Kidney epithelial cell (primary cell): ENCODE measurements at regions not wholly inside any gene's neighbourhood (a gene's known extent, or its start where the extent isn't known, plus 50 kb on each side); places are given as distances from the start of the nearest gene placed in this dataset.

Source experiments
- DNase-seq: peaks from one replicate; pipeline ENCODE4 v3.0.0-alpha.2; 2010; ENCODE audit warnings: low read depth
- H3K27me3 ChIP-seq: 2 replicates; pipeline ENCODE4 v1.6.0; 2011; ENCODE audit warnings: low read length; ENCODE audit not compliant: control insufficient read depth, insufficient read depth
- H3K36me3 ChIP-seq: 2 replicates; pipeline ENCODE4 v1.5.1; 2011; ENCODE audit warnings: low read length; ENCODE audit not compliant: control insufficient read depth, insufficient read depth
- H3K4me3 ChIP-seq: 2 replicates; pipeline ENCODE4 v1.5.1; 2011; ENCODE audit warnings: low read depth, mild to moderate bottlenecking, control low read depth, low read length
- CTCF ChIP-seq: IDR thresholded peaks from 2 replicates; pipeline ENCODE4 v1.5.1; 2011; ENCODE audit warnings: mild to moderate bottlenecking, moderate library complexity, low read length, control low read depth, inconsistent platforms; ENCODE audit not compliant: insufficient read depth, poor library complexity, severe bottlenecking

- TF ChIP-seq CTCF = no peak
- Histone ChIP-seq H3K27me3 (no peaks in the 10 kb centered on the region), H3K4me3 (no peak overlapping the region), H3K36me3 (no peaks in the 10 kb centered on the region)
- no peak for DNase-seq
Measured at GRCh38 chr2:237177052-237177451, 91.4 kb downstream of the COPS8 start.

- Histone ChIP-seq H3K27me3 (no peaks in the 10 kb centered on the region), H3K36me3 (no peaks in the 10 kb centered on the region), H3K4me3 (no peak overlapping the region)
- TF ChIP-seq CTCF = no peak
- no peak for DNase-seq
Measured at GRCh38 chr2:237177986-237178385, 92.3 kb downstream of the COPS8 start.

DNA sequence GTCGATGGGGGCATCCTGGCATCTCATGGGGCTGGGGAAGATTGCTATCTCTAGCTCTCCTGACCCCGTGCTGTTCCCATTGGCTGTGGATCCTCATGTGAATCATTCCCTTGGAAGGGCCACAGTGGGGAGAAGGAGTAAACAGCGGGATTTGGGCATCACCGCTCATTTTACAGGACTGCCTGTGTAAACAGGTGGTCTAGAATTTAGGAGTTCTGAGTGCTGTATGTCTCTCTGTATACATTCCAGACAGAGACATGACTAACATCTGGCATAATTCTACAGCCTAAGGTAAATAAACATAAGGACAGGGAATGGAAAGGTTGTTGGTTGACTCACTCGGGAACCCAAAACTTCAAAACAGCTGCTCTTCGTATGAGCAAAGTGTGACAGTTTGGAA lies 92.7 kb downstream of the COPS8 start:
- Histone ChIP-seq H3K36me3 (no peaks in the 10 kb centered on the region), H3K27me3 (no peaks in the 10 kb centered on the region), H3K4me3 (no peak overlapping the region)
- TF ChIP-seq CTCF = no peak
- DNase-seq = no peak

GRCh38 chr2:237179161-237179560 lies 93.5 kb downstream of the COPS8 start:
- no peak for TF ChIP-seq CTCF
- Histone ChIP-seq H3K4me3 (no peak overlapping the region), H3K36me3 (no peaks in the 10 kb centered on the region), H3K27me3 (no peaks in the 10 kb centered on the region)
- DNase-seq = no peak

GRCh38 chr2:237180187-237180586 lies 94.5 kb downstream of the COPS8 start:
- H3K36me3 ChIP-seq = no peaks in the 10 kb centered on the region
- no peak for TF ChIP-seq CTCF
- no peaks in the 10 kb centered on the region for H3K27me3 ChIP-seq
- DNase-seq = no peak
- no peak overlapping the region for H3K4me3 ChIP-seq

GRCh38 chr2:237180987-237181386 lies 95.3 kb downstream of the COPS8 start:
- no peak for DNase-seq
- Histone ChIP-seq H3K27me3 (no peaks in the 10 kb centered on the region), H3K36me3 (no peaks in the 10 kb centered on the region), H3K4me3 (no peak overlapping the region)
- no peak for TF ChIP-seq CTCF
